ENCODE measurements at regions not wholly inside any gene's neighbourhood (a gene's known extent, or its start where the extent isn't known, plus 50 kb on each side); places are given as distances from the start of the nearest gene placed in this dataset.

DNA sequence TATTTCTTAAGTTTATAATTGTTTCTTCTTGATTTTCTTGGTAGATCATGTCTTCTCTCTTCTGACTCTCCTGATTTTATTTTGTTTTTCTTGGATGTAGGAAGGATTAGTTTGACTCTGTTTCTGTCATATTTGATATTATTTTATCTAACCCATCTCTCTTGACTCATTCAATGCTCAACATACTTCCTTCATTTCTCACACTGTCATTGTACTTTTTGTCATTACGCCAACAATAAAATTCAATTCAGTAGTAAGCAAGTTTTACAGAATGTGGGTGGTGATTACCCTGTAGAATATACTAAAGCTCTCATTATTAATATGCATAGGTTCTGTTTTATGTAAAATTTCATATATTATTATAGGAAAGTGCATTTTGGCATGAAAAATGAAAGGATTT is 1303.0 kb upstream of the AGA start:
- POLR2A ChIA-PET = no interaction called here
- no peak for TF ChIP-seq PREB (CRISPR knock-in tag; IDR thresholded peaks at IDR 0.05)
- TF ChIP-seq, protein P1, sequence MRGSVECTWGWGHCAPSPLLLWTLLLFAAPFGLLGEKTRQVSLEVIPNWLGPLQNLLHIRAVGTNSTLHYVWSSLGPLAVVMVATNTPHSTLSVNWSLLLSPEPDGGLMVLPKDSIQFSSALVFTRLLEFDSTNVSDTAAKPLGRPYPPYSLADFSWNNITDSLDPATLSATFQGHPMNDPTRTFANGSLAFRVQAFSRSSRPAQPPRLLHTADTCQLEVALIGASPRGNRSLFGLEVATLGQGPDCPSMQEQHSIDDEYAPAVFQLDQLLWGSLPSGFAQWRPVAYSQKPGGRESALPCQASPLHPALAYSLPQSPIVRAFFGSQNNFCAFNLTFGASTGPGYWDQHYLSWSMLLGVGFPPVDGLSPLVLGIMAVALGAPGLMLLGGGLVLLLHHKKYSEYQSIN (CRISPR knock-in tag; IDR thresholded peaks at IDR 0.05; ENCODE audit: borderline replicate concordance) = no peak
- TF ChIP-seq NCOA5 (CRISPR knock-in tag; IDR thresholded peaks at IDR 0.05) = no peak
- TF ChIP-seq, protein P2, sequence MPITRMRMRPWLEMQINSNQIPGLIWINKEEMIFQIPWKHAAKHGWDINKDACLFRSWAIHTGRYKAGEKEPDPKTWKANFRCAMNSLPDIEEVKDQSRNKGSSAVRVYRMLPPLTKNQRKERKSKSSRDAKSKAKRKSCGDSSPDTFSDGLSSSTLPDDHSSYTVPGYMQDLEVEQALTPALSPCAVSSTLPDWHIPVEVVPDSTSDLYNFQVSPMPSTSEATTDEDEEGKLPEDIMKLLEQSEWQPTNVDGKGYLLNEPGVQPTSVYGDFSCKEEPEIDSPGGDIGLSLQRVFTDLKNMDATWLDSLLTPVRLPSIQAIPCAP (CRISPR knock-in tag; IDR thresholded peaks at IDR 0.05; ENCODE audit: low read depth) = no peak
- no peak for TF ChIP-seq NFATC3 (CRISPR knock-in tag; IDR thresholded peaks at IDR 0.05)
- no peak for TF ChIP-seq ZNF672 (CRISPR knock-in tag; IDR thresholded peaks at IDR 0.05)
- no peak for TF ChIP-seq MEIS1 (CRISPR knock-in tag; IDR thresholded peaks at IDR 0.05; ENCODE audit: borderline replicate concordance)
- TF ChIP-seq HDAC2 (CRISPR knock-in tag; IDR thresholded peaks at IDR 0.05) = no peak
- no peak for TF ChIP-seq ZNF460 (CRISPR knock-in tag; IDR thresholded peaks at IDR 0.05; ENCODE audit: borderline replicate concordance)
- TF ChIP-seq RELA (CRISPR knock-in tag; IDR thresholded peaks at IDR 0.05) = no peak
- no peak for TF ChIP-seq KDM1A (CRISPR knock-in tag; IDR thresholded peaks at IDR 0.05)
- TF ChIP-seq ZNF34 (CRISPR knock-in tag; IDR thresholded peaks at IDR 0.05; ENCODE audit: borderline replicate concordance) = no peak
- no peak for TF ChIP-seq MBNL3 (CRISPR knock-in tag; conservative IDR thresholded peaks at IDR 0.05)
- no peak for TF ChIP-seq ZNF20 (CRISPR knock-in tag; IDR thresholded peaks at IDR 0.05)
- TF ChIP-seq ZNF337 (CRISPR knock-in tag; IDR thresholded peaks at IDR 0.05; ENCODE audit: borderline replicate concordance, low read depth) = no peak
- no peak for TF ChIP-seq ATF1 (CRISPR knock-in tag; IDR thresholded peaks at IDR 0.05)
- no peak for TF ChIP-seq ZNF761 (CRISPR knock-in tag; conservative IDR thresholded peaks at IDR 0.05)
- 88% methylated on average over 1 of the region's 1 CpG for WGBS (ENCODE audit: low lambda C conversion rate)
- Histone ChIP-seq H3K4me3 (replicated peaks in 1 of 3; ENCODE audit: insufficient read depth in 1 of 3, low read depth in 2 of 3, low read length in 3 of 3) (no peak overlapping the region), H3K9ac (ENCODE audit: insufficient read depth, low read depth, low read length) (no peak overlapping the region), H3K27ac (ENCODE audit: extremely low read length, insufficient read depth, low read length) (no peak overlapping the region), H4K20me1 (ENCODE audit: insufficient read depth, low read length) (no peaks in the 10 kb centered on the region), H3K4me1 (ENCODE audit: insufficient read depth, low read length) (no peaks in the 10 kb centered on the region), H3K79me2 (ENCODE audit: insufficient read depth, low read length) (no peaks in the 10 kb centered on the region), H3K9me3 (ENCODE audit: low read length) (no peaks in the 10 kb centered on the region), H3K27me3 (ENCODE audit: control insufficient read depth in 1 of 2, insufficient read depth in 2 of 2, low read length in 2 of 2) (no peaks in the 10 kb centered on the region), H3K4me2 (ENCODE audit: low read depth, low read length) (no peak overlapping the region), H2AFZ (ENCODE audit: low read length) (no peak overlapping the region), H3K36me3 (replicated peaks in 1 of 2; ENCODE audit: control insufficient read depth in 1 of 2, insufficient read depth in 2 of 2, low read length in 2 of 2) (no peaks in the 10 kb centered on the region)
- DNase-seq (ENCODE audit: low spot score) (no peak), FAIRE-seq (no peak), ATAC-seq (no peak)
- in situ Hi-C loops (cut with HindIII; ENCODE audit: extremely low pct_ligation_motif_present, low pct_unique_long_range_greater_than_20kb) (no loop called here), intact Hi-C loops (cut with micrococcal nuclease; ENCODE audit: unreplicated experiment) (no loop called here)
- BruUV-seq (replicated peaks) = no TSS peak
- CTCF ChIA-PET (ENCODE audit: low intra/inter-chr PET ratio, low total read pairs) = no interaction called here

Data from HepG2 (cell line).